ENCODE measurements at regions not wholly inside any gene's neighbourhood (a gene's known extent, or its start where the extent isn't known, plus 50 kb on each side); places are given as distances from the start of the nearest gene placed in this dataset.

DNA sequence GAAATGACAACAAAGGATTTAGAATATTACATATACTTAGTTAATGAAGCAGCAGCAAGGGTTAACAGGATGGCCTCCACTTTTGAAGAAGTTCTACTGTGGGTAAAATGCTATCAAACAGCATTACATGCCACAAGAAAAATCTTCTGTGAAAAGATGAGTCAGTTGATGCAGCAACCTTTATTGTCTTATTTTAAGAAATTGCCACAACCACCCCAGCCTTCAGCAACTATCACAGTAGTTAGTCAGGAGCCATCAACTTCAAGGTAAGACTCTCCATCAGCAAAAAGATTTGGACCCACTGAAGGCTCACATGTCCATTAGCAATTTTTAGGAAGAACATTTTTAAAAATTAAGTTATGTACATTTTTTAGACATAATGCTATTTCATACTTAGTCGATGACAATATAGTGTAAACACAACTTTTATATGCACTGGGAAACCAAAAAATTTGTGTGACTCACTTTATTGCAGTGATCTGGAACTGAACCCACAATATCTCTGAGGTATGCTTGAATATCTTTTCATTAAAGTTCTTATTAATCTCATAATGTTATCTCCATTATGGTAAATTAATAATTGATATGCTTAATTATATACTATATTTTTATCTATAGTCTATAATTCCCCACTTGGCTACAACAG is 81.2 kb downstream of the SPCS3 start:
- WGBS, 2 donors, result 84 to 91% methylated on average over 1 of the region's 1 CpG
- H3K36me3 ChIP-seq, result no peaks in the 10 kb centered on the region
- peaks cover 0 to 14% (median 2%) of the 10 kb centered on the region in 4 donors for H3K9me3 ChIP-seq
- no peak overlapping the region for H3K4me3 ChIP-seq
- no peak for DNase-seq (ENCODE audit: low spot score in 2 of 2)
- H3K4me1 ChIP-seq, result no peaks in the 10 kb centered on the region
- H3K27ac ChIP-seq, result no peak overlapping the region
- TF ChIP-seq, protein P1, sequence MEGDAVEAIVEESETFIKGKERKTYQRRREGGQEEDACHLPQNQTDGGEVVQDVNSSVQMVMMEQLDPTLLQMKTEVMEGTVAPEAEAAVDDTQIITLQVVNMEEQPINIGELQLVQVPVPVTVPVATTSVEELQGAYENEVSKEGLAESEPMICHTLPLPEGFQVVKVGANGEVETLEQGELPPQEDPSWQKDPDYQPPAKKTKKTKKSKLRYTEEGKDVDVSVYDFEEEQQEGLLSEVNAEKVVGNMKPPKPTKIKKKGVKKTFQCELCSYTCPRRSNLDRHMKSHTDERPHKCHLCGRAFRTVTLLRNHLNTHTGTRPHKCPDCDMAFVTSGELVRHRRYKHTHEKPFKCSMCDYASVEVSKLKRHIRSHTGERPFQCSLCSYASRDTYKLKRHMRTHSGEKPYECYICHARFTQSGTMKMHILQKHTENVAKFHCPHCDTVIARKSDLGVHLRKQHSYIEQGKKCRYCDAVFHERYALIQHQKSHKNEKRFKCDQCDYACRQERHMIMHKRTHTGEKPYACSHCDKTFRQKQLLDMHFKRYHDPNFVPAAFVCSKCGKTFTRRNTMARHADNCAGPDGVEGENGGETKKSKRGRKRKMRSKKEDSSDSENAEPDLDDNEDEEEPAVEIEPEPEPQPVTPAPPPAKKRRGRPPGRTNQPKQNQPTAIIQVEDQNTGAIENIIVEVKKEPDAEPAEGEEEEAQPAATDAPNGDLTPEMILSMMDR (IDR thresholded peaks at IDR 0.05), result no peak
- TF ChIP-seq POLR2A (IDR thresholded peaks at IDR 0.05), result no peak
- no peak for TF ChIP-seq EP300 (IDR thresholded peaks at IDR 0.05)
- no peaks in the 10 kb centered on the region for H3K27me3 ChIP-seq

DNA sequence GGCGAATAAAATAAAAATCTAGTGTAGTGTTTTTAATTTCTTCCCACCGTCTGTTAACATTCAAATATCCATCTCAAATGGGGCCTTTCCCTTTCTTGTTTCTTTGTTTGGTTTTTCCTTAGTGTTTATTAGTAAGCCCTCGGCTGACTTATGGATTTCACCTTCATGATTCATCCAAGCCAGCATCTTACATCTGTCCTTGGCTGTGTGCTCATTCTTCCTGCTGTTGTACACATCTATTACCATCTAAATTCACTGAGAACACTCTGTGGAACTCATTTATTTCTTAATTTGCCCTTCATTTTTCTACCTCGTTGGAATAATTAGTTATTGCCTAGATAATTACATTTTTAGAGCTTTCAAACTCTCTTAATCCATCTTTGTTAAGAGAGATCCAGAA is 84.9 kb downstream of the SPCS3 start:
- no peaks in the 10 kb centered on the region for H3K4me1 ChIP-seq
- no peak overlapping the region for H3K27ac ChIP-seq
- TF ChIP-seq, protein P1 (IDR thresholded peaks at IDR 0.05), result no peak
- TF ChIP-seq POLR2A (IDR thresholded peaks at IDR 0.05) (no peak), EP300 (IDR thresholded peaks at IDR 0.05) (no peak)
- WGBS, 2 donors, result 69 to 73% methylated on average over 4 of the region's 4 CpGs
- no peaks in the 10 kb centered on the region for H3K27me3 ChIP-seq
- H3K36me3 ChIP-seq, result no peaks in the 10 kb centered on the region
- peaks cover 0 to 12% (median 2%) of the 10 kb centered on the region in 4 donors for H3K9me3 ChIP-seq
- DNase-seq (ENCODE audit: low spot score in 2 of 2), result no peak
- no peak overlapping the region for H3K4me3 ChIP-seq

DNA sequence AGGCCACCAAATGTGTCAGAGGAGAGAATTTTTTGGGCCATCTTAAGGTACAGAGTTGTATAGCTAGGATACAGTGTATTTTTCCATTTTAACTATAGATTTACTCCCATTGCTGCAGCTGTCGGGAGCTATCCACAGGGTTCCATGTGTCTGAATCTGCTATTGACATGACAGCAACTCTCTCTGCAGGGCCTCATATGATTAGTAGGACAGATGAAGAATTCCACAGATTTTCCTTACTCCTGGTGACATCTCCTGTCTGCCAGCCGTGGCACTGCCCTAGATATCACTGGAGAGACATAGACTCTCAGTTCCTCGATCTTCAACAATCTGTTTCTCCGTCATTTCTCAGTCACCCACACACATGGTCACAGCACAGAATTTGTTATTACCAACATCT is 86.5 kb downstream of the SPCS3 start:
- no peak overlapping the region for H3K4me3 ChIP-seq
- no peaks in the 10 kb centered on the region for H3K27me3 ChIP-seq
- no peak for TF ChIP-seq POLR2A (IDR thresholded peaks at IDR 0.05)
- H3K9me3 ChIP-seq, result peaks cover 0 to 4% (median 0%) of the 10 kb centered on the region in 4 donors
- H3K4me1 ChIP-seq, result no peaks in the 10 kb centered on the region
- H3K36me3 ChIP-seq, result no peaks in the 10 kb centered on the region
- 87 to 91% methylated on average over 4 of the region's 4 CpGs for WGBS, 2 donors
- DNase-seq (ENCODE audit: low spot score in 2 of 2), result no peak
- H3K27ac ChIP-seq, result no peak overlapping the region

DNA sequence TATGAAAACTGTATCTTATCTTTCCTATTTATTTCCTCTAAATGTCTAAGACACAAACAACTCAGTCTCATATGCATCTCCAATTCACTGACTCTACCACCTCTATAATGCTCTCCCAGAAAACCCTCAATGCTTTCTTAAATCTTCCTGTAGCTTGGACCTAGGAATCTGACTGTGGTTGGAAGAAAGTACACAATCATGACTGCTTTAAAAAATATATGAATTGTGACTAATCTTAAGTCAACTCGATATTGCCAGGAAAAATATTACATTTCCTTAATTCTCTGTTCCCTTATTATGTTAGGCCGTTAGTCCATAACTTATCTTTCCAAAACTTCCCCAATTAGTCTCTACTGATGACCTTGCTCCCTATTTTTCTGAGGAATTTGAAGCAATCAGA is 87.0 kb downstream of the SPCS3 start:
- H3K4me1 ChIP-seq, result no peaks in the 10 kb centered on the region
- TF ChIP-seq POLR2A (IDR thresholded peaks at IDR 0.05), result no peak
- TF ChIP-seq, protein P1 (IDR thresholded peaks at IDR 0.05), result no peak
- TF ChIP-seq EP300 (IDR thresholded peaks at IDR 0.05), result no peak
- H3K9me3 ChIP-seq, result peaks cover 0 to 3% (median 0%) of the 10 kb centered on the region in 4 donors
- no peak overlapping the region for H3K27ac ChIP-seq
- H3K27me3 ChIP-seq, result no peaks in the 10 kb centered on the region
- H3K36me3 ChIP-seq, result no peaks in the 10 kb centered on the region
- no peak overlapping the region for H3K4me3 ChIP-seq
- no peak for DNase-seq (ENCODE audit: low spot score in 2 of 2)
- 87 to 93% methylated on average over 2 of the region's 2 CpGs for WGBS, 2 donors

DNA sequence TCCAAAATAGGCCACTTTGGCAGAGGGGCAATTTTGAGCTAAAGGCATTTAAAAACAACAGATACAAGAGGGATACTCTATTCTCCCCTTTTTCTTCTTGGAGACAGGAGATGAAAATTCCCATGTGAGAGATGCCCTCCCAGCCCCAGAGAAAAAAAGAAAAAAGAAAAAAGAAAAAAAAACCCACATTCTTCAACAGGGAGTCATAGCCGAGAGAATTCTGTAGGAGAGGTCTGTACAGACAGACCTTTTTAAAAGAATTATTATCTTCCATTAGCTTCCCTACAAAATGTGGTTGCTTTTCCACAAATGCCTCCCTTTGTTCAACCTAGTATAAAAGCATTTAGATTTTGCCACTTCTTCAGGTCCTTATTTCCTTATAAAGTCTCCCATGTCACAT is 89.9 kb downstream of the SPCS3 start:
- Histone ChIP-seq H3K4me3 (no peak overlapping the region), H3K27me3 (no peaks in the 10 kb centered on the region), H3K9me3 (no peaks in the 10 kb centered on the region), H3K4me1 (no peaks in the 10 kb centered on the region), H3K36me3 (no peaks in the 10 kb centered on the region), H3K27ac (no peak overlapping the region)
- 69 to 78% methylated on average over 1 of the region's 1 CpG for WGBS, 2 donors
- TF ChIP-seq, protein P1 (IDR thresholded peaks at IDR 0.05), result no peak
- TF ChIP-seq EP300 (IDR thresholded peaks at IDR 0.05) (no peak), POLR2A (IDR thresholded peaks at IDR 0.05) (no peak)
- no peak for DNase-seq (ENCODE audit: low spot score in 2 of 2)

DNA sequence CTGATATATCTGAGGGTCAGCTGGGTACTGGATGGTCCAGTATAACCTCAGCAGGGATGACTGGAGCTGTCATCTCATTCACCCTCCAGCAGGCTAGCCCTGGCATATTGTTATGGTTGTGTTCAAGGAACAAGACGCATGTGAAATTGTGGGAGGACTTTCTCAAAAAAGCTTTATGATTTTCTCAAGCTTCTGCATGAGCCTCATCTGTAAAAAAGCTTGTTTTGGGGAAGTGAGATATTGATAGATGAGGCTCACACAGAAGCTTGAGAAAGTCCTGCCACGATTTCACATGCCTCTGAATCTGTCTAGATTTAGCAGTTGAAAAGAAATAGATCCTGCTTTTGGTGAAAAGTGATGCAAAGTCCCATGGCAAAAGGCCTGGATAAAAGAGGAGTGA is 93.4 kb downstream of the SPCS3 start:
- Histone ChIP-seq H3K4me1 (no peaks in the 10 kb centered on the region), H3K27ac (no peak overlapping the region), H3K9me3 (no peaks in the 10 kb centered on the region), H3K27me3 (no peaks in the 10 kb centered on the region), H3K4me3 (no peak overlapping the region), H3K36me3 (no peaks in the 10 kb centered on the region)
- DNase-seq (ENCODE audit: low spot score in 2 of 2), result no peak
- TF ChIP-seq, protein P1 (IDR thresholded peaks at IDR 0.05), result no peak
- TF ChIP-seq POLR2A (IDR thresholded peaks at IDR 0.05) (no peak), EP300 (IDR thresholded peaks at IDR 0.05) (no peak)
- 80 to 87% methylated on average over 2 of the region's 2 CpGs for WGBS, 2 donors
